Neural progenitor cell (in vitro differentiated cells): ENCODE measurements at regions not wholly inside any gene's neighbourhood (a gene's known extent, or its start where the extent isn't known, plus 50 kb on each side); places are given as distances from the start of the nearest gene placed in this dataset.

Source experiments
- DNase-seq: peaks from one replicate; pipeline ENCODE4 v3.0.0-alpha.2; 2016; ENCODE audit warnings: low spot score
- H2AFZ ChIP-seq: fragments of 200-600 bp; sonication (generic); replicated peaks from 2 replicates; pipeline ENCODE4 v1.6.1; 2016; ENCODE audit warnings: antibody characterized with exemption
- H3F3A ChIP-seq: fragments of 200-600 bp; sonication (generic); 2 replicates; pipeline ENCODE4 v1.6.1; 2016; ENCODE audit warnings: antibody characterized with exemption, low read depth
- H3K27ac ChIP-seq: fragments of 200-600 bp; sonication (generic); 2 replicates; pipeline ENCODE4 v1.5.1; 2016; ENCODE audit warnings: mild to moderate bottlenecking
- H3K27me3 ChIP-seq: fragments of 200-600 bp; sonication (generic); 2 replicates; pipeline ENCODE4 v1.6.1; 2016; ENCODE audit warnings: mild to moderate bottlenecking, moderate library complexity
- H3K36me3 ChIP-seq: fragments of 200-600 bp; sonication (generic); 2 replicates; pipeline ENCODE4 v1.5.1; 2016
- H3K4me1 ChIP-seq: fragments of 200-600 bp; sonication (generic); 2 replicates; pipeline ENCODE4 v1.6.1; 2016; ENCODE audit warnings: mixed run types
- H3K4me2 ChIP-seq: fragments of 200-600 bp; sonication (generic); 2 replicates; pipeline ENCODE4 v1.6.1; 2016
- H3K4me3 ChIP-seq: fragments of 200-600 bp; sonication (generic); 2 replicates; pipeline ENCODE4 v1.5.1; 2016
- H3K79me2 ChIP-seq: fragments of 200-600 bp; sonication (generic); 2 replicates; pipeline ENCODE4 v1.6.1; 2016; ENCODE audit warnings: low read depth
- H3K9ac ChIP-seq: fragments of 200-600 bp; sonication (generic); 2 replicates; pipeline ENCODE4 v1.6.1; 2016
- H3K9me3 ChIP-seq: fragments of 200-600 bp; sonication (generic); 2 replicates; pipeline ENCODE4 v1.5.1; 2016; ENCODE audit warnings: low read depth
- H4K20me1 ChIP-seq: fragments of 200-600 bp; sonication (generic); 2 replicates; pipeline ENCODE4 v1.6.1; 2016; ENCODE audit warnings: low read depth
- H3K27ac Mint-ChIP-seq: 3 replicates; pipeline ENCODE4 v1.8.0; 2021; ENCODE audit warnings: mixed read lengths
- H3K27me3 Mint-ChIP-seq: 2 replicates; pipeline ENCODE4 v1.8.0; 2022; ENCODE audit warnings: low read depth, mild to moderate bottlenecking, inconsistent platforms, moderate library complexity, mixed read lengths; ENCODE audit not compliant: insufficient read depth
- H3K36me3 Mint-ChIP-seq: 3 replicates; pipeline ENCODE4 v1.8.0; 2021; ENCODE audit warnings: mixed read lengths
- H3K4me1 Mint-ChIP-seq: 3 replicates; pipeline ENCODE4 v1.8.0; 2021; ENCODE audit warnings: mixed read lengths
- H3K4me3 Mint-ChIP-seq: 3 replicates; pipeline ENCODE4 v1.8.0; 2021; ENCODE audit warnings: mild to moderate bottlenecking, moderate library complexity, mixed read lengths
- H3K9me3 Mint-ChIP-seq: 3 replicates; pipeline ENCODE4 v1.8.0; 2020; ENCODE audit warnings: mixed read lengths
- EZH2 ChIP-seq: fragments of 200-600 bp; sonication (generic); IDR thresholded peaks from 2 replicates; pipeline ENCODE4 v1.6.1; 2017; ENCODE audit warnings: antibody characterized with exemption, mild to moderate bottlenecking, moderate library complexity
- EZH2phosphoT487 ChIP-seq: fragments of 200-600 bp; sonication (generic); IDR thresholded peaks from 2 replicates; pipeline ENCODE4 v1.6.1; 2017; ENCODE audit warnings: antibody characterized with exemption
- TF ChIP-seq, protein P1 (sequence below): fragments of 200-600 bp; sonication (generic); IDR thresholded peaks from 2 replicates; pipeline ENCODE4 v1.5.1; 2017; ENCODE audit warnings: antibody characterized with exemption, mild to moderate bottlenecking

DNA sequence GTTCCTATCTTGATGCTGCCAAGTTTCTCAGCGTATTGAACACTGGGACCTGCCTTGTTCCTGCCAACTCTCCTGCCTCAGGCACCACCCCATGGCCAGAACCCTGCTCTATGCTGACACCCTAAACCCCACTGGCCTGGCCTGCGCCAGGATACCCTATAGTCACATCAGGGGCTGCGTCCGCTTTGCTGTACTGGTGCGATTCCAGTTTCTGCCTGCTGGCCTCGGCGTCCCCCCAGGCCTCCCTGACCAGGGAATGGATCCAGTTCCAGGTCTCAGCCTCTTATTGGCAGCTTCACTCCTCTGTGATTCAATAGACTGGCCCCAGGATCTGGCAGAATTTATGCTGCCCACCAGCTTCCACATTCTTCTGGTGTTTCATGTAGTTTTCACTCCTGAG, 55.0 kb downstream of the GPR6 start:
- H3K27me3 ChIP-seq = no peaks in the 10 kb centered on the region
- no peak overlapping the region for H3K4me2 ChIP-seq
- H3K36me3 ChIP-seq = no peaks in the 10 kb centered on the region
- Mint-ChIP-seq H3K27me3 (peaks cover 7% of the 10 kb centered on the region), H3K4me3 (no peak overlapping the region), H3K4me1 (peaks cover 13% of the 10 kb centered on the region), H3K9me3 (no peaks in the 10 kb centered on the region), H3K27ac (peak overlapping the region; percentile 17), H3K36me3 (no peaks in the 10 kb centered on the region)
- no peak overlapping the region for H3K9ac ChIP-seq
- H3F3A ChIP-seq = no peaks in the 10 kb centered on the region
- TF ChIP-seq, protein P1, sequence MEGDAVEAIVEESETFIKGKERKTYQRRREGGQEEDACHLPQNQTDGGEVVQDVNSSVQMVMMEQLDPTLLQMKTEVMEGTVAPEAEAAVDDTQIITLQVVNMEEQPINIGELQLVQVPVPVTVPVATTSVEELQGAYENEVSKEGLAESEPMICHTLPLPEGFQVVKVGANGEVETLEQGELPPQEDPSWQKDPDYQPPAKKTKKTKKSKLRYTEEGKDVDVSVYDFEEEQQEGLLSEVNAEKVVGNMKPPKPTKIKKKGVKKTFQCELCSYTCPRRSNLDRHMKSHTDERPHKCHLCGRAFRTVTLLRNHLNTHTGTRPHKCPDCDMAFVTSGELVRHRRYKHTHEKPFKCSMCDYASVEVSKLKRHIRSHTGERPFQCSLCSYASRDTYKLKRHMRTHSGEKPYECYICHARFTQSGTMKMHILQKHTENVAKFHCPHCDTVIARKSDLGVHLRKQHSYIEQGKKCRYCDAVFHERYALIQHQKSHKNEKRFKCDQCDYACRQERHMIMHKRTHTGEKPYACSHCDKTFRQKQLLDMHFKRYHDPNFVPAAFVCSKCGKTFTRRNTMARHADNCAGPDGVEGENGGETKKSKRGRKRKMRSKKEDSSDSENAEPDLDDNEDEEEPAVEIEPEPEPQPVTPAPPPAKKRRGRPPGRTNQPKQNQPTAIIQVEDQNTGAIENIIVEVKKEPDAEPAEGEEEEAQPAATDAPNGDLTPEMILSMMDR = no peak
- TF ChIP-seq EZH2phosphoT487 (no peak), EZH2 (no peak)
- no peaks in the 10 kb centered on the region for H3K9me3 ChIP-seq
- H3K27ac ChIP-seq = no peak overlapping the region
- no peaks in the 10 kb centered on the region for H3K4me1 ChIP-seq
- no peak overlapping the region for H3K4me3 ChIP-seq
- DNase-seq = no peak
- H4K20me1 ChIP-seq = no peaks in the 10 kb centered on the region
- no peak overlapping the region for H2AFZ ChIP-seq
- no peaks in the 10 kb centered on the region for H3K79me2 ChIP-seq

DNA sequence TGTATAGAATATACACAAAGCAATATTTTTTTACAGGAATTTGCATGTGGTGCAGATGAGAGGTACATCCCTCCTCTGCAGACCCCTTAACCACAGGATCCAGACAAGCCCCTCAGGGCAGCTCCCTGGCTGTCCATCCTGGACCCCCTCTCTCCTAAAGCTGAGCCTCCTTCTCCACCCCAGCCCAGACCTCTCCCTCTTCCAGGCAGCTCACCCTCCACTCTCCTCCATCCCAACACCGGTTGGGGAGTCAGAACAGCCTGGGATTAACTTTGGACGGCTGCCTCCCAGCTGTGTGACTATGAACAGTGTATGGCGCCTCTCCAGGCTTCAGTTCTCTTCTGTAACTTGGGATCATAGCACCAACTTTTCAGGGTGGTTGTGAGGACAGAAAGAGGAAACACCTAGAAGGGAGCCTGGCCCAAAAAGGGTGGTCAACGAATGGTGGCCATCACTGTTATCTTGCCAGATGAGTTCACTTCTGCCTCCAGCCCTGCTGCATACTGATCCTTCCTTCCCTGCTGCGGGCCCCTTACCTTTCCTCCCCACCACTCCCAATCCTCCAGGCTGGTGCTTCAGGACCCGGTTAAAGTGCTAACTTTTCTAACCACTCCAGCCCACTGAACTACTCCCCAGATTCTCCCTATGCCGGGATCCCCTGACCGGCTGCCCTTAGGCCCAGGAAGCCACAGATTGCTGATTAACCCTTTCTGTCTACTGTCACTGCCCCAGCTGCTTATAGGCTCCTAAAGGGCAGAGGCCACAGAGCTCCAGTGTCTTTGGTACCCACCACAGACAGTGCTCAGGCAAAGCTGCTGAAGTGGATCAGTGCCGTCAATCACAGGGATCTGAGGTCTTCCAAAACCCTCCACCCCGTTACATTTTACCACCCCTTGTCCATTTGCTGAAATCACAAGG, 55.9 kb downstream of the GPR6 start:
- Histone ChIP-seq H4K20me1 (no peaks in the 10 kb centered on the region), H3K27me3 (no peaks in the 10 kb centered on the region), H3K79me2 (no peaks in the 10 kb centered on the region), H3K36me3 (no peaks in the 10 kb centered on the region), H2AFZ (peak overlapping the region; percentile 17), H3K27ac (no peak overlapping the region), H3F3A (no peaks in the 10 kb centered on the region), H3K9ac (no peak overlapping the region), H3K4me3 (no peak overlapping the region), H3K4me2 (no peak overlapping the region), H3K9me3 (no peaks in the 10 kb centered on the region), H3K4me1 (no peaks in the 10 kb centered on the region)
- DNase-seq = no peak
- Mint-ChIP-seq H3K4me1 (peaks cover 14% of the 10 kb centered on the region), H3K27me3 (peaks cover 9% of the 10 kb centered on the region), H3K27ac (peak overlapping the region; percentile 58), H3K36me3 (no peaks in the 10 kb centered on the region), H3K4me3 (no peak overlapping the region), H3K9me3 (no peaks in the 10 kb centered on the region)
- TF ChIP-seq, protein P1 = no peak
- TF ChIP-seq EZH2 (no peak), EZH2phosphoT487 (no peak)

DNA sequence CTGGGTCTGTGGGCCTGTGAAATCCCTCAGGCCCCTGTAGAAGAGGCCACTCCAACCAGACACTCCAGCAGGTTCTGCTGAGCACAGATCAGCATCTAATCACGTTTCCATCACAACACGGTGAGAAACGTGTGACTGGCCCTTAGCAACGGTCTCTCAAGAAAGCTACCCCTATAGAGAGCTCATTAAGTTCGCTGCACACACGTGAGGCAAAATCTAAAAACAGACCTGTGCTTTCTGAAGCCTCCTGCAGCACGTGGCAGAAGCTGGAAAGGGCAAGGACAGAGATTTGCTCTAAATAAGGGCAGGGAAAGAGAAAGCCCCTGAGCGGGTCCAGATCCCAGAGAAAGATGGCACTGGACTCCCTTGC, 56.5 kb downstream of the GPR6 start:
- H3K27me3 ChIP-seq = no peaks in the 10 kb centered on the region
- no peak for DNase-seq
- Mint-ChIP-seq H3K4me3 (no peak overlapping the region), H3K9me3 (no peaks in the 10 kb centered on the region), H3K27ac (peak overlapping the region; percentile 58), H3K4me1 (peaks cover 19% of the 10 kb centered on the region), H3K36me3 (no peaks in the 10 kb centered on the region), H3K27me3 (peaks cover 9% of the 10 kb centered on the region)
- TF ChIP-seq EZH2 (no peak), EZH2phosphoT487 (no peak)
- TF ChIP-seq, protein P1 = no peak
- no peaks in the 10 kb centered on the region for H3K4me1 ChIP-seq
- H2AFZ ChIP-seq = no peak overlapping the region
- no peaks in the 10 kb centered on the region for H3F3A ChIP-seq
- H3K9ac ChIP-seq = no peak overlapping the region
- H4K20me1 ChIP-seq = no peaks in the 10 kb centered on the region
- H3K79me2 ChIP-seq = no peaks in the 10 kb centered on the region
- H3K4me3 ChIP-seq = no peak overlapping the region
- H3K4me2 ChIP-seq = no peak overlapping the region
- H3K36me3 ChIP-seq = no peaks in the 10 kb centered on the region
- no peak overlapping the region for H3K27ac ChIP-seq
- H3K9me3 ChIP-seq = no peaks in the 10 kb centered on the region
